ENCODE measurements at regions not wholly inside any gene's neighbourhood (a gene's known extent, or its start where the extent isn't known, plus 50 kb on each side); places are given as distances from the start of the nearest gene placed in this dataset.

DNA sequence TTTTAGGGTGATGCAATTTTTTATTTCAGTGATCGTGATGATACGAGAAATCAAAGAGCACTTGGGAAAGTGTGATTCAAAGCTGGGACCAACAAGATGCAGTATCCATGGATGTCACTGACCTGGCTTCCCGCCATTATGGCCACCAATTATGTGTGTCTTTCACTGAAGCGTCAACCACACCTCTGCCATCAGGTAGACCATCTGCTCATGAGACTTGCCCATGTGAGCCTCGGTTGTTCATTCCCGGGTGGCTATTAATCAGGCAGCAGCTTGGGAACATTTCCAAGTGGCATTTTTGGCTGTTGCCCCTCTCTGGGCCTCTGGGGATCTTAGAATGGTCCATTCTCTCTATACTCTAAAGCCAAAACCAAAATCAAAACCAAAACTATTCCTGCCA is 436.0 kb upstream of the ADAMTSL1 start:
- no peak for TF ChIP-seq POLR2A (IDR thresholded peaks at IDR 0.05; ENCODE audit: borderline replicate concordance, extremely low read depth, insufficient read depth, insufficient read length)
- no peak for TF ChIP-seq CTCF (IDR thresholded peaks at IDR 0.05 in 2 of 3, conservative IDR thresholded peaks at IDR 0.05 in 1 of 3; ENCODE audit: borderline replicate concordance in 1 of 3, insufficient read depth in 1 of 3, low read depth in 2 of 3, low read length in 2 of 3)
- TF ChIP-seq YY1 (IDR thresholded peaks at IDR 0.05; ENCODE audit: extremely low read depth, insufficient replicate concordance, low read depth, low read length), result no peak
- TF ChIP-seq SIN3A (IDR thresholded peaks at IDR 0.05; ENCODE audit: low read depth), result no peak
- no peak for TF ChIP-seq FOSL1 (IDR thresholded peaks at IDR 0.05; ENCODE audit: low read depth)
- TF ChIP-seq RAD21 (IDR thresholded peaks at IDR 0.05; ENCODE audit: low read depth), result no peak
- no peak for TF ChIP-seq MAX (IDR thresholded peaks at IDR 0.05)
- TF ChIP-seq EZH2 (IDR thresholded peaks at IDR 0.05), result no peak
- no peak for TF ChIP-seq EGR1 (IDR thresholded peaks at IDR 0.05; ENCODE audit: low read depth)
- TF ChIP-seq CEBPB (IDR thresholded peaks at IDR 0.05; ENCODE audit: low read depth), result no peak
- no peak for TF ChIP-seq ELF1 (IDR thresholded peaks at IDR 0.05; ENCODE audit: borderline replicate concordance, low read depth)
- TF ChIP-seq ZNF274 (IDR thresholded peaks at IDR 0.05; ENCODE audit: low read depth, low read length), result no peak
- TF ChIP-seq, protein P1, sequence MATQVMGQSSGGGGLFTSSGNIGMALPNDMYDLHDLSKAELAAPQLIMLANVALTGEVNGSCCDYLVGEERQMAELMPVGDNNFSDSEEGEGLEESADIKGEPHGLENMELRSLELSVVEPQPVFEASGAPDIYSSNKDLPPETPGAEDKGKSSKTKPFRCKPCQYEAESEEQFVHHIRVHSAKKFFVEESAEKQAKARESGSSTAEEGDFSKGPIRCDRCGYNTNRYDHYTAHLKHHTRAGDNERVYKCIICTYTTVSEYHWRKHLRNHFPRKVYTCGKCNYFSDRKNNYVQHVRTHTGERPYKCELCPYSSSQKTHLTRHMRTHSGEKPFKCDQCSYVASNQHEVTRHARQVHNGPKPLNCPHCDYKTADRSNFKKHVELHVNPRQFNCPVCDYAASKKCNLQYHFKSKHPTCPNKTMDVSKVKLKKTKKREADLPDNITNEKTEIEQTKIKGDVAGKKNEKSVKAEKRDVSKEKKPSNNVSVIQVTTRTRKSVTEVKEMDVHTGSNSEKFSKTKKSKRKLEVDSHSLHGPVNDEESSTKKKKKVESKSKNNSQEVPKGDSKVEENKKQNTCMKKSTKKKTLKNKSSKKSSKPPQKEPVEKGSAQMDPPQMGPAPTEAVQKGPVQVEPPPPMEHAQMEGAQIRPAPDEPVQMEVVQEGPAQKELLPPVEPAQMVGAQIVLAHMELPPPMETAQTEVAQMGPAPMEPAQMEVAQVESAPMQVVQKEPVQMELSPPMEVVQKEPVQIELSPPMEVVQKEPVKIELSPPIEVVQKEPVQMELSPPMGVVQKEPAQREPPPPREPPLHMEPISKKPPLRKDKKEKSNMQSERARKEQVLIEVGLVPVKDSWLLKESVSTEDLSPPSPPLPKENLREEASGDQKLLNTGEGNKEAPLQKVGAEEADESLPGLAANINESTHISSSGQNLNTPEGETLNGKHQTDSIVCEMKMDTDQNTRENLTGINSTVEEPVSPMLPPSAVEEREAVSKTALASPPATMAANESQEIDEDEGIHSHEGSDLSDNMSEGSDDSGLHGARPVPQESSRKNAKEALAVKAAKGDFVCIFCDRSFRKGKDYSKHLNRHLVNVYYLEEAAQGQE (IDR thresholded peaks at IDR 0.05; ENCODE audit: low read depth), result no peak
- TF ChIP-seq JUND (IDR thresholded peaks at IDR 0.05), result no peak
